H9 (cell line): ENCODE measurements at regions not wholly inside any gene's neighbourhood (a gene's known extent, or its start where the extent isn't known, plus 50 kb on each side); places are given as distances from the start of the nearest gene placed in this dataset.

Experiments used
- DNase-seq: peaks from one replicate; pipeline ENCODE4 v3.0.0-alpha.2; 2017
- H2AFZ ChIP-seq: one replicate; pipeline ENCODE4 v1.6.1; 2013; ENCODE audit warnings: mild to moderate bottlenecking, low read length, control low read depth, moderate library complexity
- H2AK5ac ChIP-seq: 2 replicates; pipeline ENCODE4 v1.6.1; 2013; ENCODE audit warnings: low read length, control low read depth, mixed read lengths; ENCODE audit not compliant: insufficient read length
- H2BK120ac ChIP-seq: one replicate; pipeline ENCODE4 v1.6.1; 2013; ENCODE audit warnings: low read depth, mild to moderate bottlenecking, low read length, control low read depth, inconsistent platforms; ENCODE audit not compliant: poor library complexity, severe bottlenecking
- H2BK12ac ChIP-seq: 2 replicates; pipeline ENCODE4 v1.6.1; 2013; ENCODE audit warnings: low read length, control low read depth, mixed read lengths, low read depth; ENCODE audit not compliant: insufficient read length
- H2BK15ac ChIP-seq: 2 replicates; pipeline ENCODE4 v1.6.1; 2013; ENCODE audit warnings: low read depth, low read length, control low read depth
- H2BK20ac ChIP-seq: one replicate; pipeline ENCODE4 v1.6.1; 2013; ENCODE audit warnings: low read depth, mild to moderate bottlenecking, low read length, control low read depth, inconsistent platforms; ENCODE audit not compliant: poor library complexity, severe bottlenecking
- H2BK5ac ChIP-seq: 2 replicates; pipeline ENCODE4 v1.6.1; 2013; ENCODE audit warnings: low read length, control low read depth, mixed read lengths; ENCODE audit not compliant: insufficient read length
- H3K14ac ChIP-seq: 2 replicates; pipeline ENCODE4 v1.6.1; 2013; ENCODE audit warnings: low read length, control low read depth; ENCODE audit not compliant: insufficient read depth
- H3K18ac ChIP-seq: 2 replicates; pipeline ENCODE4 v1.6.1; 2013; ENCODE audit warnings: low read depth, mild to moderate bottlenecking, mixed read lengths, low read length, control low read depth; ENCODE audit not compliant: insufficient read length
- H3K23ac ChIP-seq: 2 replicates; pipeline ENCODE4 v1.6.1; 2013; ENCODE audit warnings: low read length, control low read depth, mixed read lengths, low read depth; ENCODE audit not compliant: insufficient read length
- H3K23me2 ChIP-seq: 2 replicates; pipeline ENCODE4 v1.6.1; 2013; ENCODE audit warnings: low read depth, mild to moderate bottlenecking, mixed read lengths, low read length, control low read depth; ENCODE audit not compliant: insufficient read length, poor library complexity, severe bottlenecking
- H3K27ac ChIP-seq: 2 replicates; pipeline ENCODE4 v1.5.1; 2013; ENCODE audit warnings: low read length, control low read depth, mixed read lengths, low read depth; ENCODE audit not compliant: insufficient read length
- H3K27me3 ChIP-seq: 2 replicates; pipeline ENCODE4 v1.6.1; 2013; ENCODE audit warnings: low read length, control low read depth, inconsistent platforms; ENCODE audit not compliant: insufficient read depth
- H3K4ac ChIP-seq: 2 replicates; pipeline ENCODE4 v1.6.1; 2013; ENCODE audit warnings: low read depth, mild to moderate bottlenecking, control low read depth, inconsistent platforms, low read length, moderate library complexity
- H3K4me1 ChIP-seq: 2 replicates; pipeline ENCODE4 v1.6.1; 2013; ENCODE audit warnings: low read length, control low read depth, inconsistent platforms; ENCODE audit not compliant: insufficient read depth
- H3K4me2 ChIP-seq: 2 replicates; pipeline ENCODE4 v1.6.1; 2013; ENCODE audit warnings: low read length, control low read depth, mixed read lengths; ENCODE audit not compliant: insufficient read length, insufficient read depth
- H3K56ac ChIP-seq: 2 replicates; pipeline ENCODE4 v1.6.1; 2013; ENCODE audit warnings: low read depth, mild to moderate bottlenecking, mixed read lengths, low read length, control low read depth; ENCODE audit not compliant: insufficient read length
- H3K79me1 ChIP-seq: 2 replicates; pipeline ENCODE4 v1.6.1; 2013; ENCODE audit warnings: low read depth, mild to moderate bottlenecking, moderate library complexity, low read length, control low read depth, inconsistent platforms; ENCODE audit not compliant: insufficient read depth, poor library complexity, severe bottlenecking
- H3K79me2 ChIP-seq: 2 replicates; pipeline ENCODE4 v1.6.1; 2013; ENCODE audit warnings: low read length, control low read depth, inconsistent platforms; ENCODE audit not compliant: insufficient read depth
- H3K9ac ChIP-seq: 2 replicates; pipeline ENCODE4 v1.6.1; 2013; ENCODE audit warnings: low read length, control low read depth, mixed read lengths; ENCODE audit not compliant: insufficient read length; ENCODE audit errors: extremely low read depth
- H3K9me3 ChIP-seq: one replicate; pipeline ENCODE4 v1.6.1; 2013; ENCODE audit warnings: low read depth, low read length, inconsistent platforms; ENCODE audit not compliant: control insufficient read depth
- H3T11ph ChIP-seq: one replicate; pipeline ENCODE4 v1.6.1; 2013; ENCODE audit warnings: mild to moderate bottlenecking, low read length, control low read depth, inconsistent platforms
- H4K20me1 ChIP-seq: one replicate; pipeline ENCODE4 v1.6.1; 2013; ENCODE audit not compliant: control insufficient read depth, insufficient read length, insufficient read depth
- H4K5ac ChIP-seq: 2 replicates; pipeline ENCODE4 v1.6.1; 2013; ENCODE audit warnings: low read depth, mild to moderate bottlenecking, mixed read lengths, low read length, control low read depth; ENCODE audit not compliant: insufficient read length
- H4K8ac ChIP-seq: replicated peaks from 2 replicates; pipeline ENCODE4 v1.6.1; 2013; ENCODE audit warnings: low read length, control low read depth, mixed read lengths, low read depth; ENCODE audit not compliant: insufficient read length
- H4K91ac ChIP-seq: 2 replicates; pipeline ENCODE4 v1.6.1; 2013; ENCODE audit warnings: low read depth, mild to moderate bottlenecking, moderate library complexity, mixed read lengths, low read length, control low read depth; ENCODE audit not compliant: insufficient read length
- H3K27ac Mint-ChIP-seq, 3 experiments: 2 replicates in 2 of 3; 3 replicates in 1 of 3; pipeline ENCODE4 v1.8.0; 2020 to 2021; ENCODE audit warnings: mixed read lengths in 3 of 3, mild to moderate bottlenecking in 1 of 3, moderate library complexity in 1 of 3
- H3K27me3 Mint-ChIP-seq: 2 replicates; pipeline ENCODE4 v1.8.0; 2021; ENCODE audit warnings: low read depth, mild to moderate bottlenecking, moderate library complexity, mixed read lengths
- H3K36me3 Mint-ChIP-seq, 3 experiments: 2 replicates in 2 of 3; 3 replicates in 1 of 3; pipeline ENCODE4 v1.8.0; 2020 to 2021; ENCODE audit warnings: low read depth in 3 of 3, mixed read lengths in 3 of 3; ENCODE audit not compliant: insufficient read depth in 1 of 3
- H3K4me1 Mint-ChIP-seq, 2 experiments: 2 replicates each; pipeline ENCODE4 v1.8.0; 2020; ENCODE audit warnings: mixed read lengths in 2 of 2
- H3K4me3 Mint-ChIP-seq, 2 experiments: 2 replicates in 1 of 2; 3 replicates in 1 of 2; pipeline ENCODE4 v1.8.0; 2020 to 2021; ENCODE audit warnings: mild to moderate bottlenecking in 2 of 2, mixed read lengths in 2 of 2, moderate library complexity in 1 of 2
- H3K9me3 Mint-ChIP-seq, 2 experiments: 2 replicates in 1 of 2; 3 replicates in 1 of 2; pipeline ENCODE4 v1.8.0; 2020; ENCODE audit warnings: mild to moderate bottlenecking in 2 of 2, mixed read lengths in 2 of 2, moderate library complexity in 1 of 2
- WGBS: extraction: QIAGEN DNeasy Blood & Tissue Kit; methylation state at CpG from one replicate; pipeline ENCODE4 v1.1.7; 2013; ENCODE audit warnings: missing lambda C conversion rate, low lambda C conversion rate, mixed read lengths; ENCODE audit not compliant: insufficient read length; ENCODE audit errors: extremely low coverage; 5-methylcytosine and 5-hydroxymethylcytosine counted together
- TF ChIP-seq, protein P1 (sequence below): fragments of 200-600 bp; sonication (generic); conservative IDR thresholded peaks from 3 replicates; pipeline ENCODE4 v1.8.0; 2021; ENCODE audit warnings: antibody characterized with exemption, mild to moderate bottlenecking

GRCh38 chr6:167748458-167749379, 78.0 kb upstream of the AFDN start:
- Histone ChIP-seq H4K8ac (no peak overlapping the region), H2AFZ (no peak overlapping the region), H3K79me2 (no peaks in the 10 kb centered on the region), H4K20me1 (no peaks in the 10 kb centered on the region), H3K27me3 (no peaks in the 10 kb centered on the region), H2BK120ac (no peak overlapping the region), H3K9me3 (no peaks in the 10 kb centered on the region), H3T11ph (no peak overlapping the region), H3K4ac (no peak overlapping the region), H3K9ac (no peak overlapping the region), H4K5ac (no peak overlapping the region), H3K79me1 (no peaks in the 10 kb centered on the region), H2BK15ac (no peak overlapping the region), H3K18ac (no peak overlapping the region), H3K56ac (no peak overlapping the region), H2BK5ac (no peak overlapping the region), H3K23ac (no peak overlapping the region), H3K23me2 (no peaks in the 10 kb centered on the region), H3K14ac (no peak overlapping the region; the same call in 1 of the 2 replicates), H2BK12ac (no peak overlapping the region), H3K4me1 (0 out of 2 replicates have a peak, but pooled peaks cover 4% of the 10 kb centered on the region), H4K91ac (no peak overlapping the region), H3K4me2 (no peak overlapping the region), H2BK20ac (no peak overlapping the region), H3K27ac (no peak overlapping the region), H2AK5ac (no peak overlapping the region)
- TF ChIP-seq, protein P1, sequence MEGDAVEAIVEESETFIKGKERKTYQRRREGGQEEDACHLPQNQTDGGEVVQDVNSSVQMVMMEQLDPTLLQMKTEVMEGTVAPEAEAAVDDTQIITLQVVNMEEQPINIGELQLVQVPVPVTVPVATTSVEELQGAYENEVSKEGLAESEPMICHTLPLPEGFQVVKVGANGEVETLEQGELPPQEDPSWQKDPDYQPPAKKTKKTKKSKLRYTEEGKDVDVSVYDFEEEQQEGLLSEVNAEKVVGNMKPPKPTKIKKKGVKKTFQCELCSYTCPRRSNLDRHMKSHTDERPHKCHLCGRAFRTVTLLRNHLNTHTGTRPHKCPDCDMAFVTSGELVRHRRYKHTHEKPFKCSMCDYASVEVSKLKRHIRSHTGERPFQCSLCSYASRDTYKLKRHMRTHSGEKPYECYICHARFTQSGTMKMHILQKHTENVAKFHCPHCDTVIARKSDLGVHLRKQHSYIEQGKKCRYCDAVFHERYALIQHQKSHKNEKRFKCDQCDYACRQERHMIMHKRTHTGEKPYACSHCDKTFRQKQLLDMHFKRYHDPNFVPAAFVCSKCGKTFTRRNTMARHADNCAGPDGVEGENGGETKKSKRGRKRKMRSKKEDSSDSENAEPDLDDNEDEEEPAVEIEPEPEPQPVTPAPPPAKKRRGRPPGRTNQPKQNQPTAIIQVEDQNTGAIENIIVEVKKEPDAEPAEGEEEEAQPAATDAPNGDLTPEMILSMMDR, result no peak
- peaks cover 0 to 2% (median 0%) of the 10 kb centered on the region in 3 experiments; a peak in 2 of 7 replicates for H3K36me3 Mint-ChIP-seq
- WGBS, result no CpG with 5 or more reads among the region's 26 CpGs
- H3K4me3 Mint-ChIP-seq, result no peak overlapping the region
- no peak for DNase-seq
- H3K27ac Mint-ChIP-seq, result 0 out of 7 replicates have a peak overlapping the region, but pooled peaks of 1 of the 3 experiments have one; percentile 48
- H3K27me3 Mint-ChIP-seq, result peaks cover 2% of the 10 kb centered on the region; the same call in 1 of the 2 replicates
- H3K4me1 Mint-ChIP-seq, result peaks cover 9 to 16% of the 10 kb centered on the region in 2 experiments
- peaks cover 0 to 3% of the 10 kb centered on the region in 2 experiments; a peak in 1 of 5 replicates for H3K9me3 Mint-ChIP-seq
